GM12878 (cell line): ENCODE measurements at regions not wholly inside any gene's neighbourhood (a gene's known extent, or its start where the extent isn't known, plus 50 kb on each side); places are given as distances from the start of the nearest gene placed in this dataset.

ENCODE experiments used
- ATAC-seq: fragments of 200-7000 bp; cut with Tn5 transposase; 3 replicates; pipeline ENCODE4 v1.9.1; 2020; ENCODE audit warnings: mild to moderate bottlenecking, moderate library complexity
- BruUV-seq: library from RNA; stranded (reverse); fragments of 400-500 nt; replicated peaks from 2 replicates; lab custom pipeline; 2021; lab: Mats Ljungman, UMichigan
- CTCF ChIA-PET: fragments of 300-600 bp; sonication (Branson Sonifier 250); formaldehyde crosslinking; extraction: SDS; loops from one replicate; lab custom pipeline; 2021; ENCODE audit warnings: inconsistent platforms; lab: Yijun Ruan, JAX
- POLR2A ChIA-PET: fragments of 350-600 bp; formaldehyde crosslinking; extraction: SDS; loops from one replicate; lab custom pipeline; 2021; ENCODE audit warnings: inconsistent platforms; lab: Charles Lee
- RAD21 ChIA-PET: fragments of 300-600 bp; sonication (Branson Sonifier 250); formaldehyde crosslinking; loops from one replicate; lab custom pipeline; 2023; ENCODE audit warnings: antibody characterized with exemption; ENCODE audit not compliant: unreplicated experiment; lab: Charles Lee
- SMC1A ChIA-PET: fragments of 300-600 bp; sonication (Branson Sonifier 250); formaldehyde crosslinking; loops from one replicate; lab custom pipeline; 2023; ENCODE audit not compliant: unreplicated experiment, uncharacterized antibody; lab: Charles Lee
- DNase-seq: peaks from one replicate; pipeline ENCODE4 v3.0.0-alpha.2; 2011; ENCODE audit warnings: low read depth, low spot score
- FAIRE-seq: peaks from 3 replicates; lab custom pipeline; 2011; peaks lifted over from hg19 to GRCh38; lab: Jason Lieb, UNC
- H2AFZ ChIP-seq: 2 replicates; pipeline ENCODE4 v1.6.0; 2011; ENCODE audit warnings: low read depth, low read length, control low read depth; ENCODE audit not compliant: control insufficient read depth
- H3K27ac ChIP-seq: 2 replicates; pipeline ENCODE4 v1.5.1; 2011; ENCODE audit warnings: control low read depth; ENCODE audit not compliant: control insufficient read depth, insufficient read depth
- H3K27me3 ChIP-seq, 2 experiments: replicated peaks in 1 of 2; 2 replicates each; pipeline versions ENCODE4 v1.6.0 to v1.6.1; 2011; ENCODE audit warnings: low read length in 1 of 2; ENCODE audit not compliant: control insufficient read depth in 2 of 2, insufficient read depth in 2 of 2
- H3K36me3 ChIP-seq, 2 experiments: 2 replicates each; pipeline ENCODE4 v1.5.1; 2011; ENCODE audit warnings: low read length in 1 of 2; ENCODE audit not compliant: control insufficient read depth in 2 of 2, insufficient read depth in 2 of 2
- H3K4me1 ChIP-seq: 2 replicates; pipeline ENCODE4 v1.6.1; 2011; ENCODE audit warnings: mild to moderate bottlenecking, low read length, moderate library complexity, mixed read lengths; ENCODE audit not compliant: control insufficient read depth, insufficient read depth
- H3K4me2 ChIP-seq: 2 replicates; pipeline ENCODE4 v1.6.0; 2011; ENCODE audit warnings: control low read depth; ENCODE audit not compliant: control insufficient read depth, insufficient read depth
- H3K4me3 ChIP-seq: fragments of 200-600 bp; sonication (generic); 2 replicates; pipeline ENCODE4 v1.5.1; 2016
- H3K79me2 ChIP-seq: 2 replicates; pipeline ENCODE4 v1.6.0; 2011; ENCODE audit warnings: low read length; ENCODE audit not compliant: control insufficient read depth, insufficient read depth
- H3K9ac ChIP-seq: 2 replicates; pipeline ENCODE4 v1.8.0; 2011; ENCODE audit warnings: low read length, control low read depth, mixed read lengths; ENCODE audit not compliant: control insufficient read depth, insufficient read depth
- H3K9me3 ChIP-seq: replicated peaks from 3 replicates; pipeline ENCODE4 v1.5.1; 2011; ENCODE audit warnings: mild to moderate bottlenecking, low read length; ENCODE audit not compliant: control insufficient read depth, insufficient read depth
- H4K20me1 ChIP-seq: 2 replicates; pipeline ENCODE4 v1.6.0; 2011; ENCODE audit not compliant: control insufficient read depth, insufficient read depth
- BRCA1 ChIP-seq: IDR thresholded peaks from 2 replicates; pipeline ENCODE4 v1.6.1; 2011; ENCODE audit warnings: low read depth, low read length, improper control_type of control experiment
- CBX5 ChIP-seq: sonication (generic); IDR thresholded peaks from 2 replicates; pipeline ENCODE4 v1.6.1; 2016; ENCODE audit warnings: low read depth, moderate library complexity, mild to moderate bottlenecking, inconsistent platforms
- CHD1 ChIP-seq: IDR thresholded peaks from 2 replicates; pipeline ENCODE4 v1.6.1; 2012; ENCODE audit warnings: low read depth, low read length, improper control_type of control experiment
- EP300 ChIP-seq, 2 experiments: fragments of 150-350 bp in 1 of 2; IDR thresholded peaks; 2 replicates each; pipeline ENCODE4 v1.6.1; 2011 to 2012; ENCODE audit warnings: low read depth in 2 of 2, low read length in 2 of 2, borderline replicate concordance in 1 of 2, improper control_type of control experiment in 1 of 2, inconsistent platforms in 1 of 2; ENCODE audit not compliant: control insufficient read depth in 1 of 2
- HCFC1 ChIP-seq: fragments of 150-350 bp; IDR thresholded peaks from 2 replicates; pipeline ENCODE4 v1.6.1; 2014; ENCODE audit warnings: low read length
- MXI1 ChIP-seq: fragments of 150-350 bp; IDR thresholded peaks from 2 replicates; pipeline ENCODE4 v1.6.1; 2011; ENCODE audit warnings: low read depth, mild to moderate bottlenecking, inconsistent platforms, low read length, improper control_type of control experiment
- NFIC ChIP-seq: IDR thresholded peaks from 2 replicates; pipeline ENCODE4 v1.6.1; 2012; ENCODE audit warnings: low read depth, mild to moderate bottlenecking, inconsistent platforms, low read length, moderate library complexity
- PAX8 ChIP-seq: fragments of 450-650 bp; IDR thresholded peaks from 2 replicates; pipeline ENCODE4 v1.6.1; 2017; ENCODE audit warnings: mild to moderate bottlenecking, moderate library complexity
- PML ChIP-seq: IDR thresholded peaks from 2 replicates; pipeline ENCODE4 v1.6.1; 2012; ENCODE audit warnings: low read length, inconsistent platforms
- SRF ChIP-seq, 2 experiments: IDR thresholded peaks; 2 replicates each; pipeline ENCODE4 v1.6.1; 2011; ENCODE audit warnings: low read depth in 2 of 2, low read length in 2 of 2, mild to moderate bottlenecking in 1 of 2, moderate library complexity in 1 of 2
- SUZ12 ChIP-seq: fragments of 200-600 bp; sonication (generic); IDR thresholded peaks from one replicate; pipeline ENCODE4 v1.6.1; 2018; ENCODE audit warnings: antibody characterized with exemption, mild to moderate bottlenecking; ENCODE audit not compliant: unreplicated experiment
- TARDBP ChIP-seq: IDR thresholded peaks from 2 replicates; pipeline ENCODE4 v1.6.1; 2016; ENCODE audit warnings: borderline replicate concordance
- YY1 ChIP-seq: IDR thresholded peaks from 2 replicates; pipeline ENCODE4 v1.6.1; 2011; ENCODE audit warnings: low read depth, mild to moderate bottlenecking, low read length
- ZNF217 ChIP-seq: fragments of 450-650 bp; IDR thresholded peaks from 2 replicates; pipeline ENCODE4 v1.6.1; 2017; ENCODE audit warnings: antibody characterized with exemption, mild to moderate bottlenecking
- ZNF274 ChIP-seq: IDR thresholded peaks from one replicate; pipeline ENCODE4 v1.8.0; 2011; ENCODE audit not compliant: insufficient read length, insufficient read depth
- WGBS: methylation state at CpG from one replicate; pipeline ENCODE4 v1.1.6; 2016; ENCODE audit warnings: low lambda C conversion rate; ENCODE audit not compliant: insufficient replicate concordance, insufficient coverage; ENCODE audit errors: missing lambda C conversion rate; 5-methylcytosine and 5-hydroxymethylcytosine counted together
- in situ Hi-C: fragments of 300-500 bp; cut with MboI; formaldehyde crosslinking; loops from 9 replicates; pipeline ENCODE4 v1.14.3; 2018; ENCODE audit warnings: mixed read lengths
- intact Hi-C: fragments of 100-400 bp; cut with micrococcal nuclease; formaldehyde crosslinking; loops from one replicate; pipeline ENCODE4 v1.14.2; 2022; ENCODE audit not compliant: unreplicated experiment
- TF ChIP-seq, protein P1 (sequence below): IDR thresholded peaks from 2 replicates; pipeline ENCODE4 v1.6.1; 2012; ENCODE audit warnings: low read depth, low read length, improper control_type of control experiment

DNA sequence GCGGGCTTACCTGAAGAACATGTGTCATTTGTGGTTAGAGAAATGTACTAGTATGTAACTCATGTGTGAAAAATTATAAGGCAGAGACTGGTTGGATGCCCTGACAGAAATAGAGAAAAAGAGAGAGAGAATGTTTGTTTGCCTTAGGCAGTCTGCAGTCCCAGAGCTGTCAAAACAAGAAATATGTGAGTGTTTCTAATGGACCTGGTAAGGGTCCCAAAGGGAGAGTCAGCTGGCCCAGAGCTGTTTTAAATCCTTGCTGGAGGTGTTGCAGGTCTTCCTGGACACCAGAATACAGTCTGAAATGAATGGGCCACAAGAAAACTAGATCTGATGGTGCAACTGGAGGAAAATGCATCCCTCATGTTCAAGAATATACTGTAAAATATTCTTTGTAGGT, 158.3 kb upstream of the OGFRL1 start:
- intact Hi-C loops, result no loop called here
- Histone ChIP-seq H3K79me2 (no peaks in the 10 kb centered on the region), H3K9me3 (no peaks in the 10 kb centered on the region), H4K20me1 (no peaks in the 10 kb centered on the region), H3K4me2 (no peak overlapping the region), H2AFZ (no peak overlapping the region), H3K9ac (no peak overlapping the region), H3K4me1 (no peaks in the 10 kb centered on the region), H3K27me3 (no peaks in the 10 kb centered on the region), H3K4me3 (no peak overlapping the region), H3K36me3 (no peaks in the 10 kb centered on the region), H3K27ac (no peak overlapping the region)
- 86% methylated on average over 1 of the region's 1 CpG for WGBS
- no TSS peak for BruUV-seq
- ChIA-PET RAD21 (no interaction called here), CTCF (no interaction called here), SMC1A (no interaction called here), POLR2A (no interaction called here)
- DNase-seq (no peak), ATAC-seq (no peak), FAIRE-seq (no peak)
- TF ChIP-seq TARDBP, result no peak
- TF ChIP-seq, protein P1, sequence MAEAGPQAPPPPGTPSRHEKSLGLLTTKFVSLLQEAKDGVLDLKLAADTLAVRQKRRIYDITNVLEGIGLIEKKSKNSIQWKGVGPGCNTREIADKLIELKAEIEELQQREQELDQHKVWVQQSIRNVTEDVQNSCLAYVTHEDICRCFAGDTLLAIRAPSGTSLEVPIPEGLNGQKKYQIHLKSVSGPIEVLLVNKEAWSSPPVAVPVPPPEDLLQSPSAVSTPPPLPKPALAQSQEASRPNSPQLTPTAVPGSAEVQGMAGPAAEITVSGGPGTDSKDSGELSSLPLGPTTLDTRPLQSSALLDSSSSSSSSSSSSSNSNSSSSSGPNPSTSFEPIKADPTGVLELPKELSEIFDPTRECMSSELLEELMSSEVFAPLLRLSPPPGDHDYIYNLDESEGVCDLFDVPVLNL, result no peak
- no peak for TF ChIP-seq BRCA1
- TF ChIP-seq PML, result no peak
- in situ Hi-C loops, result no loop called here

DNA sequence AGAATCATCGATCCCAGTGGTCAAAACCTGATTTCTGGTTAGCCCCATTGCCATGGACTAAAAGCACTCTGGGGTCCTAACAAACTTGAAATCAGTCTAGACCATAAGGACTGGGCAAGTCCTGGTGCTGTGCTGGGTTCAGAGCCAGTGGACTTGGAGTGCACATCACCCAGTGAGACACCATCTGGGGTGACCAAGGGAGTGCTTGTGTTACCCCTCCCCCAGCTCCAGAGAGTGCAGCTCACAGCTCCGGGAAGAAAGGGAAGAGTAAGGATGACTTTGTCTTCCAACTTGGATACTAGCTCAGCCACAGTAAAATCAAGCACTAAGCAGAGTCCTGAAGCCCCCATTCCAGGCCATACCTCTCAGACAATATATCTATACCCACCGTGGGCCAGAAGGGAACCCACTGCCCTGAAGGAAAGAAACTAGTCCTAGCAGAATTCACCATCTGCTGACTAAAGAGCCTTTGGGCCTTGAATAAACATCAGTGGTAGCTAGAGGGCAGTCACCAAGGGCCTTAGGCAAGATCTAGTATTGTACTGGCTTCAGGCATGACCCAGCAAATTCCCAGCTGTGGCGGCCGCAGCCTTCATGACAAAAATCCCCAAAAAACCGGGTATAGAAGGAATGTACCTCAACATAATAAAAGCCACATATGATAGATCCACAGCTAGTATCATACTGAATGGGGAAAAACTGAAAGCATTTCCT, 153.5 kb upstream of the OGFRL1 start:
- no peaks in the 10 kb centered on the region for H4K20me1 ChIP-seq
- H3K4me3 ChIP-seq, result no peak overlapping the region
- intact Hi-C loops (no loop called here), in situ Hi-C loops (no loop called here)
- no peaks in the 10 kb centered on the region for H3K36me3 ChIP-seq
- SMC1A ChIA-PET, result no interaction called here
- no peaks in the 10 kb centered on the region for H3K9me3 ChIP-seq
- BruUV-seq, result no TSS peak
- H3K27me3 ChIP-seq, result no peaks in the 10 kb centered on the region
- H3K9ac ChIP-seq, result no peak overlapping the region
- ATAC-seq (no peak), DNase-seq (no peak), FAIRE-seq (no peak)
- POLR2A ChIA-PET, result no interaction called here
- no peaks in the 10 kb centered on the region for H3K79me2 ChIP-seq
- no peak overlapping the region for H2AFZ ChIP-seq
- 21% methylated on average over 6 of the region's 6 CpGs for WGBS
- RAD21 ChIA-PET, result no interaction called here
- no peak overlapping the region for H3K27ac ChIP-seq
- no peak overlapping the region for H3K4me2 ChIP-seq
- H3K4me1 ChIP-seq, result no peaks in the 10 kb centered on the region
- CTCF ChIA-PET, result no interaction called here
- TF ChIP-seq ZNF217 (no peak), EP300 (IDR thresholded peaks at IDR 0.05; ENCODE audit: borderline replicate concordance in 1 of 2, control insufficient read depth in 1 of 2, low read depth in 2 of 2, low read length in 2 of 2) (no peak), PAX8 (no peak), SUZ12 (no peak), NFIC (no peak), YY1 (no peak), CBX5 (no peak), CHD1 (no peak), ZNF274 (no peak), MXI1 (no peak), HCFC1 (no peak), SRF (IDR thresholded peaks at IDR 0.05; ENCODE audit: low read depth in 2 of 2, low read length in 2 of 2) (no peak)
